PC-9 (cell line): ENCODE measurements at regions not wholly inside any gene's neighbourhood (a gene's known extent, or its start where the extent isn't known, plus 50 kb on each side); places are given as distances from the start of the nearest gene placed in this dataset.

ENCODE experiments used
- CTCF ChIP-seq: fragments of 200-600 bp; sonication (generic); conservative IDR thresholded peaks from 2 replicates; pipeline ENCODE4 v1.6.1; 2017; ENCODE audit warnings: mixed run types, antibody characterized with exemption, mild to moderate bottlenecking, moderate library complexity
- EZH2 ChIP-seq: fragments of 200-600 bp; sonication (generic); IDR thresholded peaks from 2 replicates; pipeline ENCODE4 v1.8.0; 2017; ENCODE audit warnings: antibody characterized with exemption, low read depth

DNA sequence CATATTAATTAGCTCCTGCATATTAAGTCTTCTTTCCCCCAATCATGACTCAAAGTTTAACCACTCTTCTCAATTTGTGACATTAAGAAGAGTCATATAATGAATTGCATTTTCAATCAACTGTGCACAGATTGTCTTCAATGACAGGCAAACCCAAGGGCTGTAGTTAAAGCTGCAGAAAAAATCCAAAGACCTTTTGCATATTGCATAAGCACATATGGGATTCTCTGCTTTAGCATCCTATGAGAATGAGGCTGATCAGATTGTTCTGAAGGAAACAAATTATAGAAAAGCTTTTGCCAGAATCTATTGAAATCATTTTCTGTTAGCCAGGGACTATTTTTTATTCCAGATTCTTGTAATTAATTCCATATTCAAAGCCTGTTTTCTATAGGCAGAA, 112.3 kb downstream of the FAM170A start:
- no peak for TF ChIP-seq CTCF
- TF ChIP-seq EZH2: no peak
